ENCODE measurements at regions not wholly inside any gene's neighbourhood (a gene's known extent, or its start where the extent isn't known, plus 50 kb on each side); places are given as distances from the start of the nearest gene placed in this dataset.

- no TSS peak for BruUV-seq (replicated peaks)
- no peak overlapping the region for H3K4me3 ChIP-seq (replicated peaks in 1 of 2; ENCODE audit: low read depth in 1 of 2, low read length in 2 of 2)
- H3K36me3 ChIP-seq (ENCODE audit: control insufficient read depth in 1 of 2, insufficient read depth in 2 of 2, low read length in 2 of 2) = no peaks in the 10 kb centered on the region
- peaks cover 10 to 15% of the 10 kb centered on the region in 2 experiments; a peak in 2 of 4 replicates for H3K9me3 ChIP-seq (ENCODE audit: control insufficient read depth in 1 of 2, insufficient read depth in 1 of 2, low read depth in 1 of 2, low read length in 2 of 2)
- ChIA-PET CTCF (no interaction called here), RAD21 (ENCODE audit: low non-redundant PET in 1 of 2, low total read pairs in 2 of 2, uncharacterized antibody in 2 of 2, unreplicated experiment in 2 of 2) (no interaction called here), POLR2A (no interaction called here)
- no peaks in the 10 kb centered on the region for H3K9me2 ChIP-seq (ENCODE audit: insufficient read depth)
- H3K27ac ChIP-seq (ENCODE audit: low read depth, low read length) = no peak overlapping the region
- no peaks in the 10 kb centered on the region for H3K4me1 ChIP-seq (ENCODE audit: control insufficient read depth in 1 of 2, insufficient read depth in 2 of 2, low read length in 2 of 2)
- no peaks in the 10 kb centered on the region for H4K20me1 ChIP-seq (ENCODE audit: insufficient read depth)
- H3K4me2 ChIP-seq (ENCODE audit: low read length) = no peak overlapping the region
- no peaks in the 10 kb centered on the region for H3K27me3 ChIP-seq (ENCODE audit: insufficient read depth, low read length)
- H2AFZ ChIP-seq (ENCODE audit: low read depth, low read length, poor library complexity, severe bottlenecking) = no peak overlapping the region
- TF ChIP-seq ATF3 (IDR thresholded peaks at IDR 0.05) (no peak), CEBPB (IDR thresholded peaks at IDR 0.05; ENCODE audit: low read depth) (no peak), ZFX (IDR thresholded peaks at IDR 0.05) (no peak), SIN3A (IDR thresholded peaks at IDR 0.05; ENCODE audit: low read depth) (no peak), EZH2 (IDR thresholded peaks at IDR 0.05) (no peak), CTCF (IDR thresholded peaks at IDR 0.05 in 2 of 3, conservative IDR thresholded peaks at IDR 0.05 in 1 of 3; ENCODE audit: borderline replicate concordance in 1 of 3, insufficient read depth in 1 of 3, low read depth in 2 of 3, low read length in 2 of 3) (no peak), ZNF274 (IDR thresholded peaks at IDR 0.05; ENCODE audit: low read depth, low read length) (no peak), SP1 (IDR thresholded peaks at IDR 0.05; ENCODE audit: low read depth) (no peak), TCF7L2 (IDR thresholded peaks at IDR 0.05; ENCODE audit: borderline replicate concordance, extremely low read depth, insufficient read depth, insufficient read length) (no peak), CBX3 (IDR thresholded peaks at IDR 0.05; ENCODE audit: low read depth) (no peak), FOSL1 (IDR thresholded peaks at IDR 0.05; ENCODE audit: low read depth) (no peak), EZH2phosphoT487 (IDR thresholded peaks at IDR 0.05; ENCODE audit: borderline replicate concordance) (no peak), POLR2A (IDR thresholded peaks at IDR 0.05; ENCODE audit: borderline replicate concordance, extremely low read depth, insufficient read depth, insufficient read length) (no peak), YY1 (IDR thresholded peaks at IDR 0.05; ENCODE audit: extremely low read depth, insufficient replicate concordance, low read depth, low read length) (no peak), RAD21 (IDR thresholded peaks at IDR 0.05; ENCODE audit: low read depth) (no peak)
- TF ChIP-seq, protein P1, sequence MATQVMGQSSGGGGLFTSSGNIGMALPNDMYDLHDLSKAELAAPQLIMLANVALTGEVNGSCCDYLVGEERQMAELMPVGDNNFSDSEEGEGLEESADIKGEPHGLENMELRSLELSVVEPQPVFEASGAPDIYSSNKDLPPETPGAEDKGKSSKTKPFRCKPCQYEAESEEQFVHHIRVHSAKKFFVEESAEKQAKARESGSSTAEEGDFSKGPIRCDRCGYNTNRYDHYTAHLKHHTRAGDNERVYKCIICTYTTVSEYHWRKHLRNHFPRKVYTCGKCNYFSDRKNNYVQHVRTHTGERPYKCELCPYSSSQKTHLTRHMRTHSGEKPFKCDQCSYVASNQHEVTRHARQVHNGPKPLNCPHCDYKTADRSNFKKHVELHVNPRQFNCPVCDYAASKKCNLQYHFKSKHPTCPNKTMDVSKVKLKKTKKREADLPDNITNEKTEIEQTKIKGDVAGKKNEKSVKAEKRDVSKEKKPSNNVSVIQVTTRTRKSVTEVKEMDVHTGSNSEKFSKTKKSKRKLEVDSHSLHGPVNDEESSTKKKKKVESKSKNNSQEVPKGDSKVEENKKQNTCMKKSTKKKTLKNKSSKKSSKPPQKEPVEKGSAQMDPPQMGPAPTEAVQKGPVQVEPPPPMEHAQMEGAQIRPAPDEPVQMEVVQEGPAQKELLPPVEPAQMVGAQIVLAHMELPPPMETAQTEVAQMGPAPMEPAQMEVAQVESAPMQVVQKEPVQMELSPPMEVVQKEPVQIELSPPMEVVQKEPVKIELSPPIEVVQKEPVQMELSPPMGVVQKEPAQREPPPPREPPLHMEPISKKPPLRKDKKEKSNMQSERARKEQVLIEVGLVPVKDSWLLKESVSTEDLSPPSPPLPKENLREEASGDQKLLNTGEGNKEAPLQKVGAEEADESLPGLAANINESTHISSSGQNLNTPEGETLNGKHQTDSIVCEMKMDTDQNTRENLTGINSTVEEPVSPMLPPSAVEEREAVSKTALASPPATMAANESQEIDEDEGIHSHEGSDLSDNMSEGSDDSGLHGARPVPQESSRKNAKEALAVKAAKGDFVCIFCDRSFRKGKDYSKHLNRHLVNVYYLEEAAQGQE (IDR thresholded peaks at IDR 0.05; ENCODE audit: low read depth) = no peak
- TF ChIP-seq, protein P2, sequence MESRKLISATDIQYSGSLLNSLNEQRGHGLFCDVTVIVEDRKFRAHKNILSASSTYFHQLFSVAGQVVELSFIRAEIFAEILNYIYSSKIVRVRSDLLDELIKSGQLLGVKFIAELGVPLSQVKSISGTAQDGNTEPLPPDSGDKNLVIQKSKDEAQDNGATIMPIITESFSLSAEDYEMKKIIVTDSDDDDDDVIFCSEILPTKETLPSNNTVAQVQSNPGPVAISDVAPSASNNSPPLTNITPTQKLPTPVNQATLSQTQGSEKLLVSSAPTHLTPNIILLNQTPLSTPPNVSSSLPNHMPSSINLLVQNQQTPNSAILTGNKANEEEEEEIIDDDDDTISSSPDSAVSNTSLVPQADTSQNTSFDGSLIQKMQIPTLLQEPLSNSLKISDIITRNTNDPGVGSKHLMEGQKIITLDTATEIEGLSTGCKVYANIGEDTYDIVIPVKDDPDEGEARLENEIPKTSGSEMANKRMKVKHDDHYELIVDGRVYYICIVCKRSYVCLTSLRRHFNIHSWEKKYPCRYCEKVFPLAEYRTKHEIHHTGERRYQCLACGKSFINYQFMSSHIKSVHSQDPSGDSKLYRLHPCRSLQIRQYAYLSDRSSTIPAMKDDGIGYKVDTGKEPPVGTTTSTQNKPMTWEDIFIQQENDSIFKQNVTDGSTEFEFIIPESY (IDR thresholded peaks at IDR 0.05; ENCODE audit: extremely low read depth, insufficient replicate concordance, low read length) = no peak
- no peak overlapping the region for H3K9ac ChIP-seq (ENCODE audit: low read length)
- ATAC-seq (no peak), DNase-seq (ENCODE audit: low read depth, low spot score) (no peak)
- intact Hi-C loops (cut with micrococcal nuclease) = no loop called here
- H3K79me2 ChIP-seq (ENCODE audit: insufficient read depth, low read length) = no peaks in the 10 kb centered on the region
Observed at GRCh38 chr18:5625076-5625475, 81.3 kb upstream of the EPB41L3 start.
